HG02678 (cell line): ENCODE measurements at regions not wholly inside any gene's neighbourhood (a gene's known extent, or its start where the extent isn't known, plus 50 kb on each side); places are given as distances from the start of the nearest gene placed in this dataset.

ENCODE experiments used
- ATAC-seq: cut with Tn5 transposase; IDR thresholded peaks from one replicate; pipeline ENCODE4 v1.9.1; 2021; ENCODE audit warnings: mild to moderate bottlenecking, moderate library complexity; ENCODE audit not compliant: unreplicated experiment

DNA sequence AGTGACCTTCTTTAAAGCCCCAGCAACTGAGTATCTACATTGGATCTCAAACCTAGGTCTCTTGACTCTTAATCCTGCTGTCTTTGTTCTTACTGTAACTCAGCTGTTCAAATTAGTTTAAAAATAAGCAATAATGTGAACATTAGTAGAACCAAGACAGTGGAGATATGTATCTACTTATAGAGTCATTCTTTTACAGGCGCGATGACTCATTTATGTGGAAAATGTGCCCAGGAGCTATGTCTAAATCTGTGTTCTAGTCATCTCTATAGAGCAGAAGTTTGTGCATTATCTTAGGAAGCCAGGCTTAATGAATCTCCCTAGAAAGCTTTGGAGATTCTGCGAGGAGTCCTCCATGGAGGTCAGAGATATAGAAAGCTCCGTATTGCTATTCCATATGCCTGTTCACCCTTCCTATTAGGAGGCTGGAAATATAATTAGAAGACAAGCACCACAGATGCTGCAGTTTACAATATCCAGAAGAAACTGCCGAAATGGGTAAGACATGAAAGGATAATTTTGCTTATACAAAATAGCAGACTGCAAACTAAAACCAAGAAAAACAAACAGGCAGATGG is 211.6 kb downstream of the TRIB2 start:
- ATAC-seq, result no peak

- no peak for ATAC-seq
These were observed 212.2 kb downstream of the TRIB2 start for GRCh38 chr2:12928775-12929401.

DNA sequence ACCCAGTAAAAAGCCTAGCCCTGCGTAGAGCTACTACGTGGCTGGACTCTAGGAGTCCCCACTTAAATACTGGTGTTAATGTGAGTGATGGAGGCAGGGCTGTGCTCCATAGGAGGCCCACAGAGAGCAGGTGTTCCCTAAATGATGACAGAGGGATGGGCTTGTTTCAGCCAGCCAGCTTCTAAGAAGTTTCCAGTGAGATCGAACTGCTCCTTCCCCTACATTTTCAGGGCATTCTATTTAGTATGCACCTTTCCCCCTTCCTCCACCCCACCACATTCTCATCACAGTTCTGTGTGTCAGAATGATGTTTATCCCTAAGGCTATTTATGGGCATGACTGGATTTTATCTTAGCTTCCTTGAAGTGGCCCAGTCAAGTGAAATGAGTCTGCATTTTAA is 213.0 kb downstream of the TRIB2 start:
- no peak for ATAC-seq

- no peak for ATAC-seq
These were observed 213.7 kb downstream of the TRIB2 start for GRCh38 chr2:12930391-12930790.

GRCh38 chr2:12931186-12931844 is 214.6 kb downstream of the TRIB2 start:
- peak; percentile 60 for ATAC-seq

GRCh38 chr2:12932192-12932591 is 215.5 kb downstream of the TRIB2 start:
- no peak for ATAC-seq

GRCh38 chr2:12934146-12934756 is 217.5 kb downstream of the TRIB2 start:
- no peak for ATAC-seq

DNA sequence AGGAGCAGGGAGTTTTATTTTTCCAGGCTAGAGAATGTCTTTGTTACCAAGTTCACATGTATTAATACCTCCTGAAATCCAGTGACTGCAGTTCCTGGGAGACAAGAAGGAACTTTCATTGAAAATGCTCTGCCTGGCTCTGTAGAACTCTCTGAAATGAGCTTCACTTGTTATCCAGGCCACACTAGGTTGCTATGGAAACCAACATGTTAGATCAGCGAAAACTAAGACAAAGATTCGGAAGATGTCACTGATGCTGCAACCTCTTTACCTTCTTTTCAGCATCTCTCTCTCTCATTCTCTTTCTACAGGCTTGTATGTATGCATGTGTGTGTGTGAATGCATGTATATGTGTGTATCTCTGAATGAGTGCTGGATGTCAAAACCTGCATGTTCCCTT is 218.5 kb downstream of the TRIB2 start:
- ATAC-seq, result no peak

DNA sequence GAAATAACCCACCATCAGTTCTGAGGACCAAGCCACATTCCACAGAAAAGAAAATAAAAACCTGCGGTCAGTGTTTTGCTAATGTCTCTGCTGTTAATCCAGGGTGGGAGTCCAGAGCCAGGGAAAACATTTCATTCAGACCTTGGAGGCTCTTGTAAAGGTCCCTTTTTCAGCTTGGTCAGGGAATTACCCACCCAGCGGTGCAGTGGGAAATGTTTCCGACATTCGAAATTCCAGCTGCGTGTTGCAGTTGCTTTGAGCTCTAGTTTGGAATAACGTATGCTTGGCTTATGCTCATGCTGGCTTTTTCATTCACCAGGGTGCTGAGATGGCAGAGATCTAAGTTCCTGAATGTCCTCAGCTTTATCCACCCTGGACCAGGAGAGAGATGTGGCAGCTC is 219.1 kb downstream of the TRIB2 start:
- no peak for ATAC-seq

GRCh38 chr2:12941203-12941602 is 224.5 kb downstream of the TRIB2 start:
- ATAC-seq, result no peak

DNA sequence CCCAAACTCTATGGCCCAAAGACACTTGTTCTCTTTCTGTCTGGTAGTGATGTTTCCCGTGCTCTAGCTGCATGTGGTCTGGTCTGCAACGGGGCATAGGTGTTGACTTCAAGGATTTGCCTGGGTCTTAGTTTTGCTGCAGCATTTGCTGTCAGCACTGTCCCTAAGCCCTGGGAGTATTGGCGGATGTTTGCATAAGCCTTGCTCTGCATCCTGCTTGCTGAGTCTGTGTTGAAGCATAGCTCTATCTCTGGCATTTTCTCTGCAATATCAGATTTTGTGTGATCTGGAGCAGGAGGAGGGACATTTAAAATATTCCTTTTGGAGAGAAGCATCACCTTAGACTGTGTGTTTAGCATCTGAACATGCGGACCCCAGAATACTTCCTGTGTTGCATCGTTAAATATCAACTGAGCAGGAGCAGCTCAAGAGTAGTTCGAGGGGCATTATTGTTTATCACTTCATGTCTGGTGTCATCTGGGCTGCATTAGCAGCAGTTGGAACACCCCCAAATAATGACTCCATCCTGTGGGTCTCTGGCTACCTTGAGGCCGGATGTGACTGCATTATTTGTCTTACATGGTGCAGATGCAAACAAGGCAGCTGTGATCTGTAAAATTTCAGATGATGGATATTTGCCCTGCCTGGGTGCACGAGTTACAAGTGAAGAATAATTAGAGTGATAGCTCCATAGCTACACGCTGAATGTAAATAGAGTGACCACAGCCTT is 231.7 kb downstream of the TRIB2 start:
- no peak for ATAC-seq

DNA sequence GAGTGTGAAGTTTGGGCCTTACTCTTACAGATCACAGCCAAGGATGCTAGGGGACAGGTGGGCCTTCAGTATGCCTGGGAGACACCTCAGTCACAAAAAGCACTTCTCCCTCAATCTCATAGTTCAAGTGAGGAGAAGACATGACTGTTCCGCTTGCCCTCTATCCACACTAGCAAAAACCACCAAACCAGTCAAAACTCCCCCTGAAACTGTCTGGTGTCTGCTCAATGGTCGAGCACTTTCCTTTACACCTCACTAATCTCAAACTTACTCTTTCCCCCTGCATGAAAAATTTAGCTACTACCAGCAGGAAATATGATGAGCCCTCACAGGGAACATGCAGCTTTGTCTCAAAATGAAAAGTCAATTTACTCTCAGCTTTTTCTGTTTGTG is 232.2 kb downstream of the TRIB2 start:
- ATAC-seq, result peak; percentile 56

GRCh38 chr2:12949406-12949805 is 232.7 kb downstream of the TRIB2 start:
- ATAC-seq, result no peak

DNA sequence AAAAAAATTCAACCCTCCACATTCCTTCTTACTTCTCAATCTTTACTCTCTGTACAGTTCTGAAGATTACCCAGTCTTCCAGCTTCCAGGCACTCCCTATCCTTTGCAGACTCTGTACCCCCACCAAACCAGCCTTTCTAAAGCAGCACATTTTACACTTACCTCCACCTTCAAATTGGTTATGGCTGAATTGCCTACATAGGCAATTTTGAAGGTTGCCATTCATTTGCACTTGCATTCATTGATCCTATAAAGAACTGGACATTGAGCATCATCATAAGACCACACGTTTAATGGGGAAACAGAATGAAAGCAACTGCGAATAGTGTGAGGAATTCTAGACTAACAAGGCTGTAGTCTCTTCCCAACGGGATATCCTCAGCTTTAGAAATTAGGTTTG is 233.4 kb downstream of the TRIB2 start:
- no peak for ATAC-seq

DNA sequence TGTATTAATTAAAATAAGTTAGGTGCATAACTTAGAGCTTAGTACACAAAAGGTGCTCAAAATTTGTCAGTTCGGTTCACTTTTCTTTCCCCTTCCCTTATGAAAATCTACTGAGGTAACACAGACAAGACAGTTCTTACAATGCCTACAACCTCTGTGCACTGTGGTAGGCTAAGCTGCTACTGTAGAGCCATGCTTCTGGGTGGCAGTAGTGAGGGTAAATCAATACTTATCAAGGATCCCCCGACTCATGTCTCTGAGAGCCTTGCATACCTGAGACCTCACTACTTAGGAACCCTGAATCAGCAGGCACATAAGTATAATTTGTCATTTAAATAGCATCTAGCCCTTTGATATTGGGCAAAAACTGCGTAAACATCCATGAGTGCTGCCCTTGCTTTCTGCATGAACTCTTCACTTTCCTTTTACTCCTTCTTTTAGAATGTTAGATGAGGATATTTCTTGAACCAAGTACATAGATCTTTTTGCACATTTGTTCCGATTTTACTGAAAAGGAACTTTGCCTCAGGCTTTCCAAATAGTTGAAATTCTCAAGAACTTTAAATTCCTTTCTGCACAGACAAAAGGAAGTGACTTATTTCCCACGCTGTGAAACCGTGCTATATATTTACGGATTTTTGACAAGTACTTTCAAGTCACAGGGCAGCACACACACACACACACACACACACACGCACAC is 234.4 kb downstream of the TRIB2 start:
- no peak for ATAC-seq

GRCh38 chr2:12951657-12951973 is 234.9 kb downstream of the TRIB2 start:
- no peak for ATAC-seq

DNA sequence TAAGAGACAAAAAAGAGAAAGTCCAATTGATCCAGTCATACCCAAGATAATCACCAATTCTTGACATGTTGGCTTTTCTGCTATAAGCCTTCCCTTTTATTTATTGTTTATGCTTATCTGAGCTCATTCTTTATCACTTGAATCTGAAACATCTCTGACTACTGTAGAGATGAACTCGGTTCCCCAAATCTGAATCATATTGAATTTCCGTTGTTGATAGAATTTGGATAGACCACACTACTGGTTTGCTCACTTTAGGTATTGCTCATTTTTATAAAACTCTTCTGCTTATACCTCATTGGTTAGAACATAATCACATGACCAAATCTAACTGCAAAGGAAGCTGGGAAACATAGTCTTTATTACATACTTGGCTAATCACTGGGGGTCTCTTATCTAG is 236.9 kb downstream of the TRIB2 start:
- no peak for ATAC-seq

DNA sequence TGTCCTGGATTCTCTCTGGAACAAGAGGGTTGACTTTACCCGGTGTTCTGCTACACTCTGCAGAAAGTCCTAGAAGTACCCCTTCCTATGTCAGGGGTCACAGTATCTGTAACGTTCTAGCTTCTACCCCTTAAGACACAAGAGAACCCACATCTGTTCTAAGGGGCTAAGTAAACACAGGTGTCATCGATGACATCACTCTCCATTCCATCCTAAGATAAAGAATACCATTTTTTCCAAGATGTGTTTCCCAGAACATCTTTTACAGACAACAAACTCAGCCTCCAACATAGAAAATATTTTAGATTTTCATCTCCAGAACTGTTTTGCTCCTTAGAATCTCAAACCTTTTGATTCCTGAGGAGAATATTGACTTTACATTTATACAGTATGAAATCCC is 239.1 kb downstream of the TRIB2 start:
- ATAC-seq, result no peak

GRCh38 chr2:12957251-12957650 is 240.5 kb downstream of the TRIB2 start:
- ATAC-seq, result no peak

- ATAC-seq, result no peak
These were observed 243.2 kb downstream of the TRIB2 start for GRCh38 chr2:12959935-12960334.

- ATAC-seq, result no peak
These were observed 243.9 kb downstream of the TRIB2 start for GRCh38 chr2:12960671-12961070.
